Ishikawa (cell line): ENCODE measurements at regions not wholly inside any gene's neighbourhood (a gene's known extent, or its start where the extent isn't known, plus 50 kb on each side); places are given as distances from the start of the nearest gene placed in this dataset.

ENCODE experiments used
- EGR1 ChIP-seq: IDR thresholded peaks from 2 replicates; pipeline ENCODE4 v1.6.1; 2012
- EP300 ChIP-seq: IDR thresholded peaks from 2 replicates; pipeline ENCODE4 v1.6.1; 2012; ENCODE audit warnings: borderline replicate concordance
- MAX ChIP-seq: IDR thresholded peaks from 2 replicates; pipeline ENCODE4 v1.6.1; 2012
- RAD21 ChIP-seq: IDR thresholded peaks from 2 replicates; pipeline ENCODE4 v1.6.1; 2012; ENCODE audit warnings: low read depth
- REST ChIP-seq: IDR thresholded peaks from 2 replicates; pipeline ENCODE4 v1.6.1; 2012; ENCODE audit warnings: low read depth, mild to moderate bottlenecking
- USF1 ChIP-seq: IDR thresholded peaks from 2 replicates; pipeline ENCODE4 v1.6.1; 2012

- no peak for TF ChIP-seq MAX
- TF ChIP-seq RAD21: no peak
- no peak for TF ChIP-seq EGR1
- no peak for TF ChIP-seq EP300
- no peak for TF ChIP-seq REST
- no peak for TF ChIP-seq USF1
Observed at GRCh38 chr3:107222907-107223306, 154.3 kb upstream of the CCDC54 start.
